H1 (cell line): ENCODE measurements at regions not wholly inside any gene's neighbourhood (a gene's known extent, or its start where the extent isn't known, plus 50 kb on each side); places are given as distances from the start of the nearest gene placed in this dataset.

Source experiments
- CTCF ChIA-PET: fragments of 300-600 bp; sonication (Branson Sonifier 250); formaldehyde crosslinking; loops from one replicate; lab custom pipeline; 2021; ENCODE audit not compliant: partially characterized antibody; lab: Charles Lee
- POLR2A ChIA-PET: fragments of 300-600 bp; sonication (Branson Sonifier 250); formaldehyde crosslinking; loops from one replicate; lab custom pipeline; 2021; ENCODE audit warnings: inconsistent platforms; ENCODE audit not compliant: partially characterized antibody; lab: Charles Lee
- DNase-seq, 2 experiments: peaks; one replicate each; pipeline versions ENCODE4 v3.0.0 to v3.0.0-alpha.2; 2010 to 2022; ENCODE audit warnings: low spot score in 2 of 2, low read depth in 1 of 2, mixed read lengths in 1 of 2
- FAIRE-seq: peaks from 2 replicates; lab custom pipeline; 2011; peaks lifted over from hg19 to GRCh38; lab: Jason Lieb, UNC
- H2AFZ ChIP-seq: 2 replicates; pipeline ENCODE4 v1.8.1; 2012; ENCODE audit warnings: low read length, inconsistent platforms
- H2AK5ac ChIP-seq: 2 replicates; pipeline ENCODE4 v1.6.1; 2013; ENCODE audit warnings: low read depth, low read length
- H2BK120ac ChIP-seq: replicated peaks from 2 replicates; pipeline ENCODE3; 2013; ENCODE audit warnings: low read depth, low read length, inconsistent platforms
- H2BK12ac ChIP-seq: 2 replicates; pipeline ENCODE4 v1.6.1; 2013; ENCODE audit warnings: low read depth, low read length
- H2BK15ac ChIP-seq: 2 replicates; pipeline ENCODE4 v1.6.1; 2013; ENCODE audit warnings: low read length
- H2BK20ac ChIP-seq: 2 replicates; pipeline ENCODE4 v1.6.1; 2013; ENCODE audit warnings: low read length
- H2BK5ac ChIP-seq: 2 replicates; pipeline ENCODE4 v1.6.1; 2013; ENCODE audit warnings: low read depth, low read length
- H3K14ac ChIP-seq: 2 replicates; pipeline ENCODE4 v1.6.1; 2013; ENCODE audit warnings: inconsistent platforms; ENCODE audit not compliant: insufficient read length
- H3K18ac ChIP-seq: 2 replicates; pipeline ENCODE4 v1.6.1; 2013; ENCODE audit warnings: low read length; ENCODE audit errors: extremely low read depth
- H3K23ac ChIP-seq: 2 replicates; pipeline ENCODE4 v1.6.1; 2013; ENCODE audit warnings: inconsistent platforms; ENCODE audit not compliant: insufficient read length
- H3K23me2 ChIP-seq: 2 replicates; pipeline ENCODE4 v1.6.1; 2013; ENCODE audit warnings: low read depth, low read length
- H3K27ac ChIP-seq: 2 replicates; pipeline ENCODE4 v1.6.1; 2011; ENCODE audit warnings: low read depth, low read length, inconsistent platforms
- H3K27me3 ChIP-seq, 4 experiments: replicated peaks in 1 of 4; 1 replicate in 1 of 4; 2 replicates in 3 of 4; pipeline versions ENCODE4 v1.6.1 to v1.8.1; 2011 to 2013; ENCODE audit warnings: low read length in 3 of 4, mild to moderate bottlenecking in 3 of 4, inconsistent platforms in 2 of 4, mixed read lengths in 2 of 4, moderate library complexity in 1 of 4; ENCODE audit not compliant: control insufficient read depth in 3 of 4, insufficient read depth in 3 of 4; ENCODE audit errors: extremely low read depth in 1 of 4
- H3K36me3 ChIP-seq, 4 experiments: 2 replicates each; pipeline versions ENCODE4 v1.6.1 to v1.8.1; 2011 to 2013; ENCODE audit warnings: mild to moderate bottlenecking in 4 of 4, low read length in 3 of 4, moderate library complexity in 2 of 4, control low read depth in 1 of 4, inconsistent platforms in 1 of 4; ENCODE audit not compliant: insufficient read depth in 4 of 4, control insufficient read depth in 2 of 4
- H3K4ac ChIP-seq: replicated peaks from 2 replicates; pipeline ENCODE3; 2013; ENCODE audit warnings: low read length, low read depth, mixed read lengths, inconsistent platforms; ENCODE audit not compliant: insufficient read length
- H3K4me1 ChIP-seq, 4 experiments: replicated peaks in 1 of 4; 1 replicate in 1 of 4; 2 replicates in 3 of 4; pipeline versions ENCODE4 v1.6.1 to v1.8.1; 2011 to 2013; ENCODE audit warnings: low read length in 3 of 4, inconsistent platforms in 2 of 4, mixed read lengths in 1 of 4; ENCODE audit not compliant: insufficient read depth in 4 of 4, control insufficient read depth in 3 of 4
- H3K4me2 ChIP-seq, 2 experiments: 2 replicates each; pipeline versions ENCODE4 v1.6.1 to v1.8.1; 2011 to 2013; ENCODE audit warnings: low read depth in 2 of 2, low read length in 2 of 2, control low read depth in 1 of 2, inconsistent platforms in 1 of 2, mild to moderate bottlenecking in 1 of 2; ENCODE audit not compliant: insufficient read depth in 1 of 2
- H3K4me3 ChIP-seq, 4 experiments: fragments of 200-600, 300-600 bp in 1 of 4; sonication (generic), shearing (Covaris generic), sonication (Bioruptor Twin) in 1 of 4; 2 replicates each; pipeline versions ENCODE4 v1.5.1 to v1.8.1; 2011 to 2016; ENCODE audit warnings: low read length in 4 of 4, low read depth in 3 of 4, control low read depth in 2 of 4, inconsistent platforms in 2 of 4, mild to moderate bottlenecking in 2 of 4, mixed read lengths in 1 of 4, moderate library complexity in 1 of 4; ENCODE audit not compliant: insufficient read depth in 2 of 4; ENCODE audit errors: extremely low read depth in 1 of 4
- H3K56ac ChIP-seq: replicated peaks from 2 replicates; pipeline ENCODE3; 2013; ENCODE audit warnings: low read depth, mild to moderate bottlenecking, mixed read lengths, low read length, inconsistent platforms; ENCODE audit not compliant: insufficient read length
- H3K79me1 ChIP-seq: 2 replicates; pipeline ENCODE4 v1.6.1; 2013; ENCODE audit warnings: low read depth, low read length, control low read depth
- H3K79me2 ChIP-seq, 2 experiments: 2 replicates each; pipeline versions ENCODE4 v1.6.1 to v1.8.1; 2012 to 2013; ENCODE audit warnings: low read length in 2 of 2, mild to moderate bottlenecking in 2 of 2, inconsistent platforms in 1 of 2; ENCODE audit not compliant: insufficient read depth in 2 of 2, control insufficient read depth in 1 of 2
- H3K9ac ChIP-seq, 4 experiments: replicated peaks in 1 of 4; 1 replicate in 1 of 4; 2 replicates in 3 of 4; pipeline versions ENCODE4 v1.6.1 to v1.8.1; 2011 to 2013; ENCODE audit warnings: low read depth in 3 of 4, low read length in 3 of 4, control low read depth in 2 of 4, mild to moderate bottlenecking in 2 of 4, moderate library complexity in 2 of 4, inconsistent platforms in 1 of 4; ENCODE audit errors: extremely low read depth in 1 of 4
- H3K9me3 ChIP-seq, 2 experiments: 2 replicates each; pipeline versions ENCODE4 v1.6.1 to v1.8.1; 2012 to 2013; ENCODE audit warnings: mild to moderate bottlenecking in 2 of 2, moderate library complexity in 2 of 2, control low read depth in 1 of 2, inconsistent platforms in 1 of 2, low read depth in 1 of 2, low read length in 1 of 2, mixed read lengths in 1 of 2; ENCODE audit not compliant: insufficient read depth in 2 of 2
- H4K20me1 ChIP-seq, 2 experiments: replicated peaks in 1 of 2; 2 replicates each; pipeline versions ENCODE3 to v1.8.1; 2011 to 2013; ENCODE audit warnings: inconsistent platforms in 2 of 2, low read length in 2 of 2, mild to moderate bottlenecking in 1 of 2; ENCODE audit not compliant: insufficient read depth in 2 of 2, control insufficient read depth in 1 of 2
- H4K5ac ChIP-seq: 2 replicates; pipeline ENCODE4 v1.6.1; 2013; ENCODE audit warnings: low read length, low read depth, mixed read lengths, inconsistent platforms; ENCODE audit not compliant: insufficient read length
- H4K8ac ChIP-seq: 2 replicates; pipeline ENCODE4 v1.8.0; 2013; ENCODE audit warnings: mild to moderate bottlenecking, moderate library complexity, low read length, inconsistent platforms; ENCODE audit not compliant: insufficient read depth; ENCODE audit errors: extremely low read depth
- H4K91ac ChIP-seq: replicated peaks from 2 replicates; pipeline ENCODE3; 2013; ENCODE audit warnings: low read length, mixed read lengths, inconsistent platforms; ENCODE audit not compliant: insufficient read length
- CBX8 ChIP-seq: fragments of 300-800, 300-1000 bp; sonication (generic); IDR thresholded peaks from 2 replicates; pipeline ENCODE4 v1.7.1; 2016; ENCODE audit warnings: low read depth, low read length, borderline replicate concordance
- GTF2F1 ChIP-seq: IDR thresholded peaks from 2 replicates; pipeline ENCODE4 v1.6.1; 2012; ENCODE audit warnings: low read depth, low read length, improper control_type of control experiment, borderline replicate concordance
- KDM1A ChIP-seq: fragments of 200-600, 300-600 bp; sonication (generic); IDR thresholded peaks from 2 replicates; pipeline ENCODE4 v1.7.1; 2016; ENCODE audit warnings: mild to moderate bottlenecking, low read length, borderline replicate concordance
- NANOG ChIP-seq: IDR thresholded peaks from 2 replicates; pipeline ENCODE4 v1.6.1; 2011; ENCODE audit warnings: low read length, low read depth, mild to moderate bottlenecking, inconsistent platforms; ENCODE audit not compliant: insufficient read depth, poor library complexity, severe bottlenecking
- POLR2AphosphoS5 ChIP-seq: IDR thresholded peaks from 2 replicates; pipeline ENCODE4 v1.6.1; 2011; ENCODE audit warnings: low read depth, low read length
- POU5F1 ChIP-seq: IDR thresholded peaks from 2 replicates; pipeline ENCODE4 v1.6.1; 2011; ENCODE audit warnings: low read depth, mild to moderate bottlenecking, low read length, moderate library complexity
- RNF2 ChIP-seq: fragments of 200-900, 300-1000 bp; sonication (generic); IDR thresholded peaks from 2 replicates; pipeline ENCODE4 v1.7.1; 2016; ENCODE audit warnings: borderline replicate concordance, low read depth, mild to moderate bottlenecking, antibody characterized with exemption, low read length; ENCODE audit not compliant: poor library complexity, severe bottlenecking; ENCODE audit errors: missing control alignments
- SIN3A ChIP-seq, 2 experiments: IDR thresholded peaks in 1 of 2; conservative IDR thresholded peaks in 1 of 2; 2 replicates each; pipeline ENCODE4 v1.6.1; 2011 to 2012; ENCODE audit warnings: low read length in 2 of 2, improper control_type of control experiment in 1 of 2, low read depth in 1 of 2, mild to moderate bottlenecking in 1 of 2
- SIX5 ChIP-seq: IDR thresholded peaks from 2 replicates; pipeline ENCODE4 v1.6.1; 2011; ENCODE audit warnings: mild to moderate bottlenecking, low read depth, low read length
- SP1 ChIP-seq: IDR thresholded peaks from 2 replicates; pipeline ENCODE4 v1.6.1; 2011; ENCODE audit warnings: low read depth, low read length
- SP4 ChIP-seq: IDR thresholded peaks from 2 replicates; pipeline ENCODE4 v1.6.1; 2012; ENCODE audit warnings: low read length, inconsistent platforms
- TAF7 ChIP-seq: optimal IDR thresholded peaks from 2 replicates; pipeline ENCODE3; 2011; ENCODE audit warnings: low read depth, mild to moderate bottlenecking, inconsistent platforms, low read length, moderate library complexity, borderline replicate concordance
- WGBS, 2 experiments: shearing (Covaris generic) in 1 of 2; methylation state at CpG; one replicate each; pipeline versions ENCODE4 v1.1.6 to v1.1.7; 2013 to 2015; ENCODE audit warnings: low lambda C conversion rate in 2 of 2, mixed read lengths in 2 of 2, inconsistent platforms in 1 of 2, low coverage in 1 of 2, missing lambda C conversion rate in 1 of 2; ENCODE audit not compliant: insufficient replicate concordance in 2 of 2, insufficient coverage in 1 of 2, insufficient read length in 1 of 2; ENCODE audit errors: extremely low coverage in 1 of 2, missing lambda C conversion rate in 1 of 2; 5-methylcytosine and 5-hydroxymethylcytosine counted together
- TF ChIP-seq, protein P1 (sequence below): IDR thresholded peaks from 2 replicates; pipeline ENCODE4 v1.6.1; 2011; ENCODE audit warnings: low read length, improper control_type of control experiment

DNA sequence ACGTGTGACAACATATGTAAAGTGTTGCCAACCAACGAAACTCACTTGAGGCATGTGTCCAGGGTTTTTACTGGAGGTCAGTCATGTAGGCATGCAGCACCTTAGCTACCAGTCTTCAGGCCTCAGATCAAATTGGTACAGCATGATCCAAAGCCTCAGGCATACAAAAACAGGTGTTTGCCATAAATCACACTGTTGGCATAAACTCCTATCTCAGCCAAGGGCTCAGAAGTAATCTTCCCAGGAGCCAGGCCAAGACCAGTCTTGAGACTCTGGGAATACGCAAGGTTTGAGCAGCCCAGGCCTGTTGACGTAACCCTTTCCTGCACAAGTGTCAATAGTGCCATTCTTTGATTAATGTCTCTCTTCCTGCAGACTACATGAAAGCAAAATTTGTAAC is 163.5 kb downstream of the PRL start:
- Histone ChIP-seq H3K36me3 (no peaks in the 10 kb centered on the region; a peak in 1 of 8 replicates), H3K9me3 (no peaks in the 10 kb centered on the region; a peak in 1 of 4 replicates), H3K79me1 (no peaks in the 10 kb centered on the region), H2BK12ac (no peak overlapping the region), H2AK5ac (no peak overlapping the region), H3K9ac (no peak overlapping the region), H3K14ac (no peak overlapping the region), H2BK120ac (no peak overlapping the region), H2BK15ac (no peak overlapping the region), H3K79me2 (peaks cover 0 to 10% of the 10 kb centered on the region in 2 experiments; a peak in 2 of 4 replicates), H3K23ac (no peak overlapping the region), H3K4me2 (no peak overlapping the region), H4K8ac (no peak overlapping the region), H3K27ac (no peak overlapping the region), H4K20me1 (no peaks in the 10 kb centered on the region), H3K18ac (no peak overlapping the region), H3K27me3 (no peaks in the 10 kb centered on the region), H3K4ac (no peak overlapping the region), H2AFZ (no peak overlapping the region), H2BK5ac (no peak overlapping the region), H3K4me1 (no peaks in the 10 kb centered on the region), H3K23me2 (no peaks in the 10 kb centered on the region), H3K4me3 (no peak overlapping the region), H3K56ac (no peak overlapping the region), H4K5ac (no peak overlapping the region), H4K91ac (no peak overlapping the region), H2BK20ac (no peak overlapping the region)
- ChIA-PET POLR2A (interaction anchor here (1.5 kb wide), 1 partner anchor 9 kb away, joined by 3 read pairs; no protein-coding TSS in a partner anchor), CTCF (no interaction called here)
- WGBS, 2 experiments, result 89% methylated on average over 4 of the region's 4 CpGs; no CpG with 5 or more reads in 1 of the 2 experiments
- FAIRE-seq, result no peak
- DNase-seq, result no peak
- TF ChIP-seq SP4, result no peak
- no peak for TF ChIP-seq SIN3A (conservative IDR thresholded peaks at IDR 0.05 in 1 of 2, IDR thresholded peaks at IDR 0.05 in 1 of 2; ENCODE audit: low read depth in 1 of 2, low read length in 2 of 2)
- TF ChIP-seq TAF7, result no peak
- no peak for TF ChIP-seq GTF2F1
- no peak for TF ChIP-seq SP1
- TF ChIP-seq POU5F1, result no peak
- TF ChIP-seq RNF2, result no peak
- TF ChIP-seq CBX8, result no peak
- TF ChIP-seq POLR2AphosphoS5, result no peak
- no peak for TF ChIP-seq SIX5
- TF ChIP-seq, protein P1, sequence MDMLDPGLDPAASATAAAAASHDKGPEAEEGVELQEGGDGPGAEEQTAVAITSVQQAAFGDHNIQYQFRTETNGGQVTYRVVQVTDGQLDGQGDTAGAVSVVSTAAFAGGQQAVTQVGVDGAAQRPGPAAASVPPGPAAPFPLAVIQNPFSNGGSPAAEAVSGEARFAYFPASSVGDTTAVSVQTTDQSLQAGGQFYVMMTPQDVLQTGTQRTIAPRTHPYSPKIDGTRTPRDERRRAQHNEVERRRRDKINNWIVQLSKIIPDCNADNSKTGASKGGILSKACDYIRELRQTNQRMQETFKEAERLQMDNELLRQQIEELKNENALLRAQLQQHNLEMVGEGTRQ, result no peak
- no peak for TF ChIP-seq KDM1A
- no peak for TF ChIP-seq NANOG
